ENCODE measurements at regions not wholly inside any gene's neighbourhood (a gene's known extent, or its start where the extent isn't known, plus 50 kb on each side); places are given as distances from the start of the nearest gene placed in this dataset.

- POLR2A ChIA-PET: no interaction called here
- intact Hi-C loops (cut with micrococcal nuclease): no loop called here
- Mint-ChIP-seq H3K27me3 (peaks cover 4% of the 10 kb centered on the region), H3K27ac (no peak overlapping the region), H3K9me3 (no peaks in the 10 kb centered on the region), H3K4me1 (ENCODE audit: low read depth) (no peaks in the 10 kb centered on the region), H3K4me3 (no peak overlapping the region), H3K36me3 (ENCODE audit: low read depth) (no peaks in the 10 kb centered on the region)
- ATAC-seq (no peak), DNase-seq (no peak)
- no peak for TF ChIP-seq CTCF (IDR thresholded peaks at IDR 0.05)
- CTCF ChIA-PET: interaction anchor here (0.6 to 1.4 kb wide), 2 partner anchors 11 to 80 kb away, joined by 3 to 4 read pairs; no protein-coding TSS in a partner anchor
Measured at GRCh38 chr4:42329421-42329820, 67.9 kb upstream of the SHISA3 start.

GRCh38 chr4:42330002-42330592, 67.2 kb upstream of the SHISA3 start:
- Mint-ChIP-seq H3K27me3 (peaks cover 4% of the 10 kb centered on the region), H3K4me3 (no peak overlapping the region), H3K9me3 (no peaks in the 10 kb centered on the region), H3K27ac (no peak overlapping the region), H3K4me1 (ENCODE audit: low read depth) (no peaks in the 10 kb centered on the region), H3K36me3 (ENCODE audit: low read depth) (no peaks in the 10 kb centered on the region)
- no peak for TF ChIP-seq CTCF (IDR thresholded peaks at IDR 0.05)
- ATAC-seq (no peak), DNase-seq (no peak)
- intact Hi-C loops (cut with micrococcal nuclease): no loop called here
- POLR2A ChIA-PET: no interaction called here
- CTCF ChIA-PET: interaction anchor here (0.6 kb wide), 1 partner anchor 81 kb away, joined by 3 read pairs; no protein-coding TSS in a partner anchor

GRCh38 chr4:42331040-42331439, 66.2 kb upstream of the SHISA3 start:
- DNase-seq: no peak
- TF ChIP-seq CTCF (IDR thresholded peaks at IDR 0.05): no peak
- intact Hi-C loops (cut with micrococcal nuclease): no loop called here
- peaks cover 4% of the 10 kb centered on the region for H3K27me3 Mint-ChIP-seq
- H3K4me3 Mint-ChIP-seq: no peak overlapping the region
- ChIA-PET POLR2A (no interaction called here), CTCF (no interaction called here)
- no peaks in the 10 kb centered on the region for H3K36me3 Mint-ChIP-seq (ENCODE audit: low read depth)
- no peaks in the 10 kb centered on the region for H3K9me3 Mint-ChIP-seq
- ATAC-seq: no peak
- no peaks in the 10 kb centered on the region for H3K4me1 Mint-ChIP-seq (ENCODE audit: low read depth)
- H3K27ac Mint-ChIP-seq: no peak overlapping the region

- Mint-ChIP-seq H3K27me3 (peaks cover 4% of the 10 kb centered on the region), H3K4me1 (ENCODE audit: low read depth) (no peaks in the 10 kb centered on the region), H3K27ac (no peak overlapping the region), H3K9me3 (no peaks in the 10 kb centered on the region), H3K36me3 (ENCODE audit: low read depth) (no peaks in the 10 kb centered on the region), H3K4me3 (no peak overlapping the region)
- no peak for DNase-seq
- intact Hi-C loops (cut with micrococcal nuclease): no loop called here
- ChIA-PET CTCF (interaction anchor here (1.2 kb wide), 1 partner anchor 9 kb away, joined by 3 read pairs; no protein-coding TSS in a partner anchor), POLR2A (no interaction called here)
- ATAC-seq: no peak
- TF ChIP-seq CTCF (IDR thresholded peaks at IDR 0.05): no peak
Measured at GRCh38 chr4:42331914-42332368, 65.3 kb upstream of the SHISA3 start.

- DNase-seq (no peak), ATAC-seq (no peak)
- Mint-ChIP-seq H3K27ac (no peak overlapping the region), H3K4me3 (no peak overlapping the region), H3K27me3 (peaks cover 1% of the 10 kb centered on the region), H3K4me1 (ENCODE audit: low read depth) (no peaks in the 10 kb centered on the region), H3K36me3 (ENCODE audit: low read depth) (no peaks in the 10 kb centered on the region), H3K9me3 (no peaks in the 10 kb centered on the region)
- ChIA-PET CTCF (interaction anchor here (0.7 to 1.1 kb wide), 2 partner anchors 11 to 129 kb away, joined by 3 to 4 read pairs; no protein-coding TSS in a partner anchor), POLR2A (interaction anchor here (0.6 kb wide), 1 partner anchor 429 kb away, joined by 3 read pairs; no protein-coding TSS in a partner anchor)
- intact Hi-C loops (cut with micrococcal nuclease): no loop called here
- no peak for TF ChIP-seq CTCF (IDR thresholded peaks at IDR 0.05)
Measured at GRCh38 chr4:42339935-42340406, 57.3 kb upstream of the SHISA3 start.
